ENCODE measurements at regions not wholly inside any gene's neighbourhood (a gene's known extent, or its start where the extent isn't known, plus 50 kb on each side); places are given as distances from the start of the nearest gene placed in this dataset.

GRCh38 chr13:62908321-62908720, 1492.7 kb upstream of the PCDH20 start:
- POLR2A ChIA-PET, result no interaction called here

GRCh38 chr13:62906896-62907295, 1491.2 kb upstream of the PCDH20 start:
- no peak for TF ChIP-seq CTCF (IDR thresholded peaks at IDR 0.05; ENCODE audit: control extremely low read depth, extremely low read depth, low read depth, missing control alignments)
- POLR2A ChIA-PET, result no interaction called here
- DNase-seq (ENCODE audit: extremely low spot score), result no peak
- CTCF ChIA-PET, result no interaction called here

More at GRCh38 chr13:62908321-62908720, 1492.7 kb upstream of the PCDH20 start:
- CTCF ChIA-PET, result no interaction called here
- TF ChIP-seq CTCF (IDR thresholded peaks at IDR 0.05; ENCODE audit: control extremely low read depth, extremely low read depth, low read depth, missing control alignments), result no peak
- no peak for DNase-seq (ENCODE audit: extremely low spot score)

GRCh38 chr13:62906469-62906868, 1490.8 kb upstream of the PCDH20 start:
- no peak for TF ChIP-seq CTCF (IDR thresholded peaks at IDR 0.05; ENCODE audit: control extremely low read depth, extremely low read depth, low read depth, missing control alignments)
- no peak for DNase-seq (ENCODE audit: extremely low spot score)
- ChIA-PET POLR2A (no interaction called here), CTCF (no interaction called here)

GRCh38 chr13:62887046-62887445, 1471.4 kb upstream of the PCDH20 start:
- TF ChIP-seq CTCF (IDR thresholded peaks at IDR 0.05; ENCODE audit: control extremely low read depth, extremely low read depth, low read depth, missing control alignments), result no peak
- CTCF ChIA-PET, result no interaction called here
- POLR2A ChIA-PET, result no interaction called here

GRCh38 chr13:62879071-62879470, 1463.4 kb upstream of the PCDH20 start:
- no peak for DNase-seq (ENCODE audit: extremely low spot score)
- ChIA-PET CTCF (no interaction called here), POLR2A (no interaction called here)
- no peak for TF ChIP-seq CTCF (IDR thresholded peaks at IDR 0.05; ENCODE audit: control extremely low read depth, extremely low read depth, low read depth, missing control alignments)

More at GRCh38 chr13:62887046-62887445, 1471.4 kb upstream of the PCDH20 start:
- no peak for DNase-seq (ENCODE audit: extremely low spot score)

GRCh38 chr13:62875118-62875640, 1459.5 kb upstream of the PCDH20 start:
- DNase-seq (ENCODE audit: extremely low spot score), result no peak
- ChIA-PET CTCF (interaction anchor here (1.1 kb wide), 1 partner anchor 15 kb away, joined by 3 read pairs; no protein-coding TSS in a partner anchor), POLR2A (no interaction called here)
- no peak for TF ChIP-seq CTCF (IDR thresholded peaks at IDR 0.05; ENCODE audit: control extremely low read depth, extremely low read depth, low read depth, missing control alignments)

- POLR2A ChIA-PET, result no interaction called here
- CTCF ChIA-PET, result no interaction called here
Measured at GRCh38 chr13:62850331-62850730, 1434.7 kb upstream of the PCDH20 start.

More at GRCh38 chr13:62850331-62850730, 1434.7 kb upstream of the PCDH20 start:
- no peak for DNase-seq (ENCODE audit: extremely low spot score)
- no peak for TF ChIP-seq CTCF (IDR thresholded peaks at IDR 0.05; ENCODE audit: control extremely low read depth, extremely low read depth, low read depth, missing control alignments)
